Sigmoid colon (tissue), 4 donors: ENCODE measurements at regions not wholly inside any gene's neighbourhood (a gene's known extent, or its start where the extent isn't known, plus 50 kb on each side); places are given as distances from the start of the nearest gene placed in this dataset.

Experiments used
- EP300 ChIP-seq, 4 donors: sonication (generic); formaldehyde crosslinking; IDR thresholded peaks; one replicate each; pipeline ENCODE4 v1.6.1; 2017; ENCODE audit warnings: antibody characterized with exemption in 4 of 4
- POLR2AphosphoS5 ChIP-seq, 4 donors: sonication (generic); formaldehyde crosslinking; IDR thresholded peaks; one replicate each; pipeline ENCODE4 v1.6.1; 2017; ENCODE audit warnings: antibody characterized with exemption in 4 of 4
- TF ChIP-seq, protein P1 (sequence below), 4 experiments: fragments of 450-650 bp in 3 of 4; fragments of 200-600 bp in 1 of 4; IDR thresholded peaks; one replicate each; pipeline ENCODE4 v1.5.1; 2016 to 2019; ENCODE audit warnings: antibody characterized with exemption in 4 of 4, mild to moderate bottlenecking in 3 of 4, moderate library complexity in 2 of 4

DNA sequence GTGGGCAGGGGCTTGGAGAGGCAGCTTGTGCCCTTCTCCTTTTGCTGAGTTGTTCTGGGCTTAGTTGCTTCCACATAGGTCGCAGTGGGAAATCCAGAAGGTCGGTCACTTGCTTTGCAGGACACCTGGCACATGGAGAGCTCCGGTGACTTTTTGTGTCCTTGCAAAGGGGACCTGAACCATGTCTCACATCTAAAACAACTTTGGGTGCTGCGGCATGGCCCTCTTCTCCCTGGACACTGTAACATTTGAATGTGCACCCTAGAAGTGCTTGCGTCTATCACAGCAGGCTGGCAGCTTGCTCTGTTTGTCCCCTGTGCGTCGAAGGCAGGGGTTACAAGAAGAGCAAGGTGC, 189.9 kb upstream of the TWIST2 start:
- TF ChIP-seq, protein P1, sequence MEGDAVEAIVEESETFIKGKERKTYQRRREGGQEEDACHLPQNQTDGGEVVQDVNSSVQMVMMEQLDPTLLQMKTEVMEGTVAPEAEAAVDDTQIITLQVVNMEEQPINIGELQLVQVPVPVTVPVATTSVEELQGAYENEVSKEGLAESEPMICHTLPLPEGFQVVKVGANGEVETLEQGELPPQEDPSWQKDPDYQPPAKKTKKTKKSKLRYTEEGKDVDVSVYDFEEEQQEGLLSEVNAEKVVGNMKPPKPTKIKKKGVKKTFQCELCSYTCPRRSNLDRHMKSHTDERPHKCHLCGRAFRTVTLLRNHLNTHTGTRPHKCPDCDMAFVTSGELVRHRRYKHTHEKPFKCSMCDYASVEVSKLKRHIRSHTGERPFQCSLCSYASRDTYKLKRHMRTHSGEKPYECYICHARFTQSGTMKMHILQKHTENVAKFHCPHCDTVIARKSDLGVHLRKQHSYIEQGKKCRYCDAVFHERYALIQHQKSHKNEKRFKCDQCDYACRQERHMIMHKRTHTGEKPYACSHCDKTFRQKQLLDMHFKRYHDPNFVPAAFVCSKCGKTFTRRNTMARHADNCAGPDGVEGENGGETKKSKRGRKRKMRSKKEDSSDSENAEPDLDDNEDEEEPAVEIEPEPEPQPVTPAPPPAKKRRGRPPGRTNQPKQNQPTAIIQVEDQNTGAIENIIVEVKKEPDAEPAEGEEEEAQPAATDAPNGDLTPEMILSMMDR (IDR thresholded peaks at IDR 0.05): no peak
- TF ChIP-seq EP300 (IDR thresholded peaks at IDR 0.05) (no peak), POLR2AphosphoS5 (IDR thresholded peaks at IDR 0.05) (no peak)
